ENCODE measurements at regions not wholly inside any gene's neighbourhood (a gene's known extent, or its start where the extent isn't known, plus 50 kb on each side); places are given as distances from the start of the nearest gene placed in this dataset.
"Not testable (repeated sequence)": the region's sequence is repeated elsewhere in the genome, so short reads cannot be mapped to it uniquely, and the experiment has no call there.

DNA sequence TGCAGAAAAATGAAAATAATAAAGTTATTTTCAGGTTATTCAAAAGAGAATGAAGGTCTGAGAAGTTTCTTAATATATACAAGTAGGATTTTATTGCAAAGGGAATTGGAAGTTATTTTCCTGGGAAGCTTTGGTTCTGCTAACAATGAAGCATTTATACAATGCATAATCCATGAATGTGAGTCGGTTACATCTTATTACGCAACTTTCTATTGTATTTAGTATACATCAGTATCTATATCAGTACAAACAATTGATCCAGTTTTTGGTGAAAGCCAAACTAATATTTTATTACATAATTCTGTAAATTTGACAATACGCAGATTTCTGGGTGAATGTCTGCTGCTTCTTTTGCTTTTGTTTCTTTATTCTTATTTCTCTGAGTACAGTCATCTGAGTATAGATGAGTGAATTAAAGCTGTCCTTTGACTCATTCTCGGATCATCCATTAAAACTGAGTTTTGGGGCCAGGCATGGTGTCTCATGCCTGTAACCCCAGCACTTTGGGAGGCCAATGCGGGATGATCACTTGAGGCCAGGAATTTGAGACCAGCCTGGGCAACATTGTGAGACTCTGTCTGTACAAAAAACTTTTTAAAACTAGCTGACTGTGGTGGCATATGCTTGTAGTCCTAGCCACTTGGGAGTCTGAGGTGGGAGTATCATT, 108.5 kb downstream of the SOCS6 start:
- H3K27me3 Mint-ChIP-seq = no peaks in the 10 kb centered on the region
- no peak for DNase-seq (ENCODE audit: low spot score, unreplicated experiment)
- H3K36me3 Mint-ChIP-seq (ENCODE audit: insufficient read depth) = no peaks in the 10 kb centered on the region
- H3K9me3 Mint-ChIP-seq (ENCODE audit: low read depth) = peaks cover 3% of the 10 kb centered on the region
- no peak overlapping the region for H3K4me3 Mint-ChIP-seq (ENCODE audit: low read depth)
- H3K4me1 Mint-ChIP-seq (ENCODE audit: low read depth) = no peaks in the 10 kb centered on the region
- H3K27ac Mint-ChIP-seq = no peak overlapping the region
- TF ChIP-seq, protein P1, sequence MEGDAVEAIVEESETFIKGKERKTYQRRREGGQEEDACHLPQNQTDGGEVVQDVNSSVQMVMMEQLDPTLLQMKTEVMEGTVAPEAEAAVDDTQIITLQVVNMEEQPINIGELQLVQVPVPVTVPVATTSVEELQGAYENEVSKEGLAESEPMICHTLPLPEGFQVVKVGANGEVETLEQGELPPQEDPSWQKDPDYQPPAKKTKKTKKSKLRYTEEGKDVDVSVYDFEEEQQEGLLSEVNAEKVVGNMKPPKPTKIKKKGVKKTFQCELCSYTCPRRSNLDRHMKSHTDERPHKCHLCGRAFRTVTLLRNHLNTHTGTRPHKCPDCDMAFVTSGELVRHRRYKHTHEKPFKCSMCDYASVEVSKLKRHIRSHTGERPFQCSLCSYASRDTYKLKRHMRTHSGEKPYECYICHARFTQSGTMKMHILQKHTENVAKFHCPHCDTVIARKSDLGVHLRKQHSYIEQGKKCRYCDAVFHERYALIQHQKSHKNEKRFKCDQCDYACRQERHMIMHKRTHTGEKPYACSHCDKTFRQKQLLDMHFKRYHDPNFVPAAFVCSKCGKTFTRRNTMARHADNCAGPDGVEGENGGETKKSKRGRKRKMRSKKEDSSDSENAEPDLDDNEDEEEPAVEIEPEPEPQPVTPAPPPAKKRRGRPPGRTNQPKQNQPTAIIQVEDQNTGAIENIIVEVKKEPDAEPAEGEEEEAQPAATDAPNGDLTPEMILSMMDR (IDR thresholded peaks at IDR 0.05; ENCODE audit: unreplicated experiment) = no peak

DNA sequence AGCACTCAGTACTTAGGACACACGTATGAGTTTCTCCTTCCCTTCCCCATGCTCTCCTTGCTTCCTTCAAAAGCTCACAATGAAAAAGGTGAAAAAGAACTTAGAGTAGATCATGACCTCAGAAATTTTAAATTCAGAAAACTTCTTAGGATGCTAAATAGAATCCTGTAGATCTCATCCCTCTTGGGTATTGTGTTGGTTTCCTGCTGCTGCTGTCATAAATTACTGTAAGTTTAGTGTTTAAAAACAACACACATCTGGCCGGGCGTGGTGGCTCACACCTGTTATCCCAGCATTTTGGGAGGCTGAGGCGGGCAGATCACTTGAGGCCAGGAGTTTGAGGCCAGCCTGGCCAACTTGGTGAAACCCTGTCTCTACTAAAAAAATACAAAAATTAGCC, 106.9 kb downstream of the SOCS6 start:
- not testable (repeated sequence) for DNase-seq (ENCODE audit: low spot score, unreplicated experiment); H3K27me3 Mint-ChIP-seq; H3K36me3 Mint-ChIP-seq (ENCODE audit: insufficient read depth); H3K27ac Mint-ChIP-seq; H3K9me3 Mint-ChIP-seq (ENCODE audit: low read depth); H3K4me3 Mint-ChIP-seq (ENCODE audit: low read depth); H3K4me1 Mint-ChIP-seq (ENCODE audit: low read depth)

DNA sequence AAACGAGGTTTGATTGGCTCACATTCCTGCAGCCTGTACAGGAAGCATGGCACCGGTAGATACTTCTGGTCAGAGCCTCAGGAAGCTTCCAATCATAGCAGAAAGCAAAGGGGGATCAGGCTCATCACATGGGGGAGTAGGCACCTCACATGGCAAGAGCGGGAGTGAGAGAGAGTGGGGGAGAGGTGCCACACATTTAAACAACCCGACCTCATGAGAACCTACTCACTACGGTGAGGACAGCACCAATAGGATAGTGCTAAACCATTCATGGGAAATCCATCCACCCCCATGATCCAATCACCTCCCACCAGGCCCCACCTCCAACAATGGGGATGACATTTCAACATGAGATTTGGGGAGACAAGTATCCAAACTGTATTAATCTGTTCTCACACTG, 105.8 kb downstream of the SOCS6 start:
- DNase-seq (ENCODE audit: low spot score, unreplicated experiment) = no peak
- Mint-ChIP-seq H3K4me1 (ENCODE audit: low read depth) (no peaks in the 10 kb centered on the region), H3K27ac (no peak overlapping the region)

DNA sequence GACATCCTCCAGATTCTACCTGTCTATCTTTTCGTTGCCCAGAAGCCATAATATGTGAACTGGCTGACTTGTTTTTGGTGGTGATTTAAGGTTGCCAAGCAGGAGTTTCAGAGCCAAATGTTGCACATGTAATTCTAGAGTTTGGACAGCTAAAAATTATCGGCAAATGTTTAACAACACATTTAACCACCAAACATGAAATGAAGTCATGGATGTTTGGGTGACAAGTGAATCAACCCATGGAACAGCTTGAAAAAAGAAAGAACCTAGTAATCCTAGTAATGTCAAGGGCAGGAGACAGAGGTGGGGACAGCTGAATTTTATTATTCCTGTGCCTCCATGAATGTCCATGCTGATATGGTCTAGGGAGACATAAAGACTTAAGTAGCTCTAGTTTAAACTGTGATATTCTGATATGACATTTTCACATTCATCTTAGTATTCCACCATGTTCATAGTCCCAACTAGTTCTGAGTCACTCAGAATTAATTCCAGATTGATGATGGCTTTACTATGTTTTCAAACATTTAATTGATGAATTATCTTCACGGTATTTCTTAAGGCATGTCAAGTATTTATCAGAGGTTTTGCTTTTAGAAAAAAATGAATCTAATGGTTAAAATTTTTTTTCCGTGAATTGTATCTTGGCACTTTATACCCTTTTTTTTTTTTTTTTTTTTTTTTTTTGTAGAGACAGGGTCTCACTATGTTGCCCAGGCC, 101.7 kb downstream of the SOCS6 start:
- H3K4me3 Mint-ChIP-seq (ENCODE audit: low read depth) = no peak overlapping the region
- H3K36me3 Mint-ChIP-seq (ENCODE audit: insufficient read depth) = no peaks in the 10 kb centered on the region
- no peaks in the 10 kb centered on the region for H3K9me3 Mint-ChIP-seq (ENCODE audit: low read depth)
- TF ChIP-seq, protein P1 (IDR thresholded peaks at IDR 0.05; ENCODE audit: unreplicated experiment) = no peak
- no peak overlapping the region for H3K27ac Mint-ChIP-seq
- no peaks in the 10 kb centered on the region for H3K27me3 Mint-ChIP-seq
- DNase-seq (ENCODE audit: low spot score, unreplicated experiment) = no peak
- H3K4me1 Mint-ChIP-seq (ENCODE audit: low read depth) = peaks cover 5% of the 10 kb centered on the region

More for the DNA sequence above, 105.8 kb downstream of the SOCS6 start:
- no peak overlapping the region for H3K4me3 Mint-ChIP-seq (ENCODE audit: low read depth)
- peaks cover 3% of the 10 kb centered on the region for H3K9me3 Mint-ChIP-seq (ENCODE audit: low read depth)
- TF ChIP-seq, protein P1 (IDR thresholded peaks at IDR 0.05; ENCODE audit: unreplicated experiment) = no peak
- H3K36me3 Mint-ChIP-seq (ENCODE audit: insufficient read depth) = no peaks in the 10 kb centered on the region
- no peaks in the 10 kb centered on the region for H3K27me3 Mint-ChIP-seq

DNA sequence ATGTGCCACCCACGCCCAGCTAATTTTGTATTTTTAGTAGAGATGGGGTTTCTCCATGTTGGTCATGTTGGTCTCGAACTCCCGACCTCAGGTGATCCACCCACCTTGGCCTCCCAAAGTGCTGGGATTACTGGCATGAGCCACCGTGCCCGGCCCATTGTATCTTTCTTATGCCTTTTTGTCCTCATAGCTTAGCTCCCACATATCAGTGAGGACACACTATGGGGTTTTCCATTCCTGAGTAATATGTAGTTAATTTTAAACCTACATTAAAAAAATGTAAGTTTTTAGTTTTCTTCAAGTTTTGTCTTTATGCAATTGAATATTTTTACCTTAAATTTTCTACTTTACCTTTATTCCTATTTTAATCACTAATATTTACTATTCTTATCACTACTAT, 100.2 kb downstream of the SOCS6 start:
- H3K9me3 Mint-ChIP-seq (ENCODE audit: low read depth); H3K27me3 Mint-ChIP-seq; H3K4me3 Mint-ChIP-seq (ENCODE audit: low read depth); H3K27ac Mint-ChIP-seq; H3K36me3 Mint-ChIP-seq (ENCODE audit: insufficient read depth); DNase-seq (ENCODE audit: low spot score, unreplicated experiment): not testable (repeated sequence)
- peaks cover 12% of the 10 kb centered on the region for H3K4me1 Mint-ChIP-seq (ENCODE audit: low read depth)

DNA sequence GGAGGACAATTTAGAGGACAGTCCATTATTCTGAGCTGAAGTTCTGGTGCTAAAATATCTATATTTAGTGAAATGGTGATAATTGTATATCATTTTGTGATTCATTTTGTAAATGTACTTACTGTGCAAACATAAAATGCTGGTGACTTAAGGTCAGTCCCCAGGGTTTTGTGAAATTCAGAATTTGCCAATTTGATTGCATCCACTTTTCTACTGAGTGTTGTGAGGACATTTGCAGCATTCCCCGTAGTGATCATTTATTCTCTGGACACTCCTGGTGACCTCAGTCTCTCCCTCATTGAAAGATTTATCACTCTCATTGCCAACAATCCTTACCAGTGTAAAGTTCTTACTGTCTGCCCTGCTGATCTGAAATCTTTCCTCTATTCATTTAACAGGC, 98.2 kb downstream of the SOCS6 start:
- no peaks in the 10 kb centered on the region for H3K36me3 Mint-ChIP-seq (ENCODE audit: insufficient read depth)
- H3K4me3 Mint-ChIP-seq (ENCODE audit: low read depth) = no peak overlapping the region
- DNase-seq (ENCODE audit: low spot score, unreplicated experiment) = no peak
- TF ChIP-seq, protein P1 (IDR thresholded peaks at IDR 0.05; ENCODE audit: unreplicated experiment) = no peak
- no peaks in the 10 kb centered on the region for H3K27me3 Mint-ChIP-seq
- H3K27ac Mint-ChIP-seq = no peak overlapping the region
- peaks cover 14% of the 10 kb centered on the region for H3K4me1 Mint-ChIP-seq (ENCODE audit: low read depth)
- H3K9me3 Mint-ChIP-seq (ENCODE audit: low read depth) = no peaks in the 10 kb centered on the region
